ENCODE measurements at regions not wholly inside any gene's neighbourhood (a gene's known extent, or its start where the extent isn't known, plus 50 kb on each side); places are given as distances from the start of the nearest gene placed in this dataset.

GRCh38 chr7:156100086-156100485 lies 287.8 kb upstream of the SHH start:
- intact Hi-C loops (cut with DNase I; ENCODE audit: low total_unique reads): no loop called here

GRCh38 chr7:156099085-156099484 lies 286.8 kb upstream of the SHH start:
- Histone ChIP-seq H3K36me3 (no peaks in the 10 kb centered on the region), H3K4me3 (no peak overlapping the region), H3K4me1 (no peaks in the 10 kb centered on the region), H3K9me3 (no peaks in the 10 kb centered on the region), H3K27me3 (peaks cover 0 to 16% of the 10 kb centered on the region in 2 donors), H3K27ac (no peak overlapping the region)
- intact Hi-C loops (cut with DNase I; ENCODE audit: low total_unique reads): no loop called here
- DNase-seq (ENCODE audit: low spot score in 2 of 2): no peak
- TF ChIP-seq POLR2AphosphoS5 (IDR thresholded peaks at IDR 0.05): no peak
- TF ChIP-seq POLR2A (IDR thresholded peaks at IDR 0.05): no peak
- TF ChIP-seq, protein P1, sequence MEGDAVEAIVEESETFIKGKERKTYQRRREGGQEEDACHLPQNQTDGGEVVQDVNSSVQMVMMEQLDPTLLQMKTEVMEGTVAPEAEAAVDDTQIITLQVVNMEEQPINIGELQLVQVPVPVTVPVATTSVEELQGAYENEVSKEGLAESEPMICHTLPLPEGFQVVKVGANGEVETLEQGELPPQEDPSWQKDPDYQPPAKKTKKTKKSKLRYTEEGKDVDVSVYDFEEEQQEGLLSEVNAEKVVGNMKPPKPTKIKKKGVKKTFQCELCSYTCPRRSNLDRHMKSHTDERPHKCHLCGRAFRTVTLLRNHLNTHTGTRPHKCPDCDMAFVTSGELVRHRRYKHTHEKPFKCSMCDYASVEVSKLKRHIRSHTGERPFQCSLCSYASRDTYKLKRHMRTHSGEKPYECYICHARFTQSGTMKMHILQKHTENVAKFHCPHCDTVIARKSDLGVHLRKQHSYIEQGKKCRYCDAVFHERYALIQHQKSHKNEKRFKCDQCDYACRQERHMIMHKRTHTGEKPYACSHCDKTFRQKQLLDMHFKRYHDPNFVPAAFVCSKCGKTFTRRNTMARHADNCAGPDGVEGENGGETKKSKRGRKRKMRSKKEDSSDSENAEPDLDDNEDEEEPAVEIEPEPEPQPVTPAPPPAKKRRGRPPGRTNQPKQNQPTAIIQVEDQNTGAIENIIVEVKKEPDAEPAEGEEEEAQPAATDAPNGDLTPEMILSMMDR (IDR thresholded peaks at IDR 0.05): no peak

More at GRCh38 chr7:156100086-156100485, 287.8 kb upstream of the SHH start:
- TF ChIP-seq, protein P1 (IDR thresholded peaks at IDR 0.05): no peak
- no peak for TF ChIP-seq POLR2A (IDR thresholded peaks at IDR 0.05)
- TF ChIP-seq POLR2AphosphoS5 (IDR thresholded peaks at IDR 0.05): no peak
- Histone ChIP-seq H3K27ac (no peak overlapping the region), H3K4me3 (no peak overlapping the region), H3K9me3 (no peaks in the 10 kb centered on the region), H3K27me3 (peaks cover 0 to 6% of the 10 kb centered on the region in 2 donors), H3K4me1 (no peaks in the 10 kb centered on the region), H3K36me3 (no peaks in the 10 kb centered on the region)
- no peak for DNase-seq (ENCODE audit: low spot score in 2 of 2)

DNA sequence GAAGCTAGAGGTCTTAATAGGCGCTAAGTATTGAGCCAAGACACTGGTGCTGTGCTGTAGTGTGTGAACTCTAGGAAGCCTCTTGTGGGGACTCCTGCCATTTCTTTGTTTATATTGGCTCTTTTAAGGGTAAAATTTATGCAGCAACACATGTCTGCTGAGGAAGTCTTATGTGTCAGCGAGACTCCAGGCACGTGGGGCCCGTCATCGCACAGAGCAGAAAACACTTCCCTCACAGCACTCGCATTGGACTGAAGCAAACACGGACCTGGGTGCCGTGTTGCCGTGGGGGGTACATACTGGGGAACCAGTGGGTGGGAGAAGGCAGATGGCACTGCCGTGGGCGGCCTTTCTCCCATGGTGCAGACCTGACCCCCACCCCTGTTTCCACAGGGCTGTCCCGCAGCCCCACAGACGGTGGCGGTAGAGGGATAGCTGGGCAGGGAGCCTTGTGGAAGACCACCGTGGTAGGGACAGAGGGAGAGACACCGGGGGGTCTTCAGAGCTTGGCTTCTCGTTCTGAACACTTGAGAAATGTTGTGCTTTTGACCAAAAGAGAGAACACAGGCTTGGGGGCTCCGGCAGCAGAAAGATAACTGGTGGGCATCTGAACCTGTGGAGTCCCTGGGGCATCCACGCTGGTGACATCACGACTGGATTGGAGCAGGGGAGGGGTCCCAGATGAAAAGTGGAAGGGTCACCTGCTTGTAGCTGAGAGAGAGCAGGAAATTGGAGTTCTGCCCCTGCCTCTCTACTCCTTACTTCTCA lies 284.7 kb upstream of the SHH start:
- H3K4me1 ChIP-seq: no peaks in the 10 kb centered on the region
- H3K27me3 ChIP-seq: peaks cover 0 to 16% of the 10 kb centered on the region in 2 donors

GRCh38 chr7:156095908-156096539 lies 283.8 kb upstream of the SHH start:
- Histone ChIP-seq H3K9me3 (no peaks in the 10 kb centered on the region), H3K4me1 (no peaks in the 10 kb centered on the region), H3K36me3 (no peaks in the 10 kb centered on the region), H3K27ac (no peak overlapping the region), H3K27me3 (peaks cover 0 to 16% of the 10 kb centered on the region in 2 donors), H3K4me3 (no peak overlapping the region)
- TF ChIP-seq, protein P1 (IDR thresholded peaks at IDR 0.05): no peak
- TF ChIP-seq POLR2AphosphoS5 (IDR thresholded peaks at IDR 0.05) (no peak), POLR2A (IDR thresholded peaks at IDR 0.05) (no peak)
- intact Hi-C loops (cut with DNase I; ENCODE audit: low total_unique reads): no loop called here
- DNase-seq (ENCODE audit: low spot score in 2 of 2): no peak

More for the DNA sequence above, 284.7 kb upstream of the SHH start:
- TF ChIP-seq POLR2AphosphoS5 (IDR thresholded peaks at IDR 0.05) (no peak), POLR2A (IDR thresholded peaks at IDR 0.05) (no peak)
- TF ChIP-seq, protein P1 (IDR thresholded peaks at IDR 0.05): no peak
- Histone ChIP-seq H3K27ac (no peak overlapping the region), H3K4me3 (no peak overlapping the region), H3K9me3 (no peaks in the 10 kb centered on the region), H3K36me3 (no peaks in the 10 kb centered on the region)
- intact Hi-C loops (cut with DNase I; ENCODE audit: low total_unique reads): no loop called here
- no peak for DNase-seq (ENCODE audit: low spot score in 2 of 2)

All from breast epithelium (tissue), 4 donors.